Activated CD4-positive, alpha-beta T cell treated with anti-CD3 and anti-CD28 coated beads, Interleukin-2, amount 50 U/mL, for 1 hour (primary cell): ENCODE measurements at regions not wholly inside any gene's neighbourhood (a gene's known extent, or its start where the extent isn't known, plus 50 kb on each side); places are given as distances from the start of the nearest gene placed in this dataset.

ENCODE experiments used
- DNase-seq: peaks from one replicate; pipeline ENCODE4 v3.0.0-alpha.2; 2020

DNA sequence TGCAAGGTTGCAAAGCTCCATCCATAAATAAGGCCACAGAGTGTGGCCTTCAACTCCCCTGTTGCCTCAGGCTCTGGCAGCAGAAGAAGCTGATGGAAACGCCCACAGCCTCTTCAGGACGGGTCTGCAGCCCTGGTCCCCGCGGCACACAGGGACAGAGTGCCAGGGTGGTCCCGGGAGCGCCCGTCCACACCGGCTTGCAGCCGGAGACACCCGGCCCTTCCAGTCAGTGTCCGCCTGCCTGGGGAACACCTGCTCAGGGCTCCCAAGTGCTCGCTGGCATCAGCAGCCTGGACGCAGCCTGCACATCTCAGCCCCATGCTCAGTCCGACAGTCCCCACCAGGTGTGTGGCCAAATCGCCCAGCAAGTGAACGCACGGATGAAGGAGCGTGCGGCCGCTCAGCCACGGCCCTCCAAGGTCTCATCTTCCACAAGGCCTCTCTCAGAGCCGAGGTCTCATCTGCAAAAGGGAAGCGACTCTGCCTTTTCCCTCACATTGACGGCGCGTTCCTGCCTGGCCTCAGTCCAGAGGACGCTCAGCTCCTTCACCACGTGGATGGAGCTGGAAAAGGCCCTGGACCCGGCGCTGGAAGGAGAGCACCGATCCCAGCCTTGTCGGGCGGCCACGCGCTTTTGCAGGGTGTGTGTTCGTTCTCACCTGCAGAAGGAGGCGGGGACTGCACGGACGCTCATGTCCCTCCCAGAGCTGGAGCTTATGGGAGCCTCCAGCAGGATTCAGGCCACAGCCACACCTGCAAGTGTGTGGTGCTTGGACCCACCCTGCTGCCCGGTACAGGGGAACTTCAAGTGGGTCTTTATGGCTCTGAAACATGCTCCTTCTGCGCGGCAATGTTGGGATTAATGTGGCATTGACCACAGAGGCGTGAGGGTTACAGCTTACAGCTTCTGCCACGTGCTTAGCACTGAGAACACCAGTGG, 180.4 kb downstream of the DLL1 start:
- no peak for DNase-seq

- no peak for DNase-seq
These were observed 181.8 kb downstream of the DLL1 start for GRCh38 chr6:170108890-170109587.

GRCh38 chr6:170108456-170108855, 182.4 kb downstream of the DLL1 start:
- DNase-seq: no peak

GRCh38 chr6:170107606-170108222, 183.2 kb downstream of the DLL1 start:
- no peak for DNase-seq

GRCh38 chr6:170106906-170107525, 183.9 kb downstream of the DLL1 start:
- no peak for DNase-seq

- DNase-seq: no peak
These were observed 188.0 kb downstream of the DLL1 start for GRCh38 chr6:170102582-170103481.

GRCh38 chr6:170102038-170102437, 188.8 kb downstream of the DLL1 start:
- no peak for DNase-seq

GRCh38 chr6:170101281-170102035, 189.4 kb downstream of the DLL1 start:
- DNase-seq: no peak

- no peak for DNase-seq
These were observed 190.8 kb downstream of the DLL1 start for GRCh38 chr6:170100046-170100445.

GRCh38 chr6:170099387-170099786, 191.5 kb downstream of the DLL1 start:
- DNase-seq: no peak

DNA sequence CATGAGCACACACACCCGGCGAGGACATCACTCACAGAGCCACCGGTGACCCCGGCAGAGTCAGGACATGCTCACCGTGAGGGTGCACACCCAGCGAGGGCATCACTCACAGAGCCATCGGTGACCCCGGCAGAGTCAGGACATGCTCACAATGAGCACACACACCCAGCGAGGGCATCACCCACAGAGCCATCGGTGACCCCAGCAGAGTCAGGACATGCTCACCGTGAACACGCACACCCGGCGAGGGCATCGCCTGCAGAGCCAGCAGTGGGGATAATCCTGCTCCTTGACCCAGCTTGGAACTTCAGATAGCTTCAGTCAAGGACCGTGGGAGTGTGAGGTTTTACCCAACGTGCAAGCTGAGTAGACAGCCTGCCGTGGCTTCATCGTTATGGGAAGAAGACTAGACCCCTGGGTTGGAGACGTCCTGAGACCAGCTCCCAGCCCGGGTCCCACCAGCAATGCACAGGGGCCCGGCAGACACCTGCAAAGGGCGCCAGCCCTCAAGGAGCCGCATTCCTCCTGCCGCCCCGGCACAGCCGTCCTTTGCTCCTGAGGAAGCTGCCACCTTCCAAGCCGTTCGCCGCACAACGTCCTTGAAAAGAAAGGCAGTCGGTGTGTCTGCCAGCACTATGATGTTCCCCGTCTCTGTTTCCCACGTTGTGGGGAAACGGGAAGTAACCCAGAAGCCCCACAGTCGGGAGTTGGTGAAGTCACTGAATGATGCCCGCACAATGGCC, 192.3 kb downstream of the DLL1 start:
- DNase-seq: no peak

GRCh38 chr6:170097505-170098427, 193.1 kb downstream of the DLL1 start:
- no peak for DNase-seq

GRCh38 chr6:170096803-170097504, 193.9 kb downstream of the DLL1 start:
- no peak for DNase-seq

GRCh38 chr6:170096191-170096802, 194.6 kb downstream of the DLL1 start:
- DNase-seq: no peak

GRCh38 chr6:170095273-170095981, 195.5 kb downstream of the DLL1 start:
- DNase-seq: no peak

GRCh38 chr6:170094686-170095272, 196.1 kb downstream of the DLL1 start:
- no peak for DNase-seq
